Lower leg skin (tissue), 3 donors: ENCODE measurements at regions not wholly inside any gene's neighbourhood (a gene's known extent, or its start where the extent isn't known, plus 50 kb on each side); places are given as distances from the start of the nearest gene placed in this dataset.

Experiments
- CTCF ChIP-seq, 3 donors: fragments of 450-650 bp; IDR thresholded peaks; one replicate each; pipeline ENCODE4 v1.5.1; 2016; ENCODE audit warnings: antibody characterized with exemption in 3 of 3, mild to moderate bottlenecking in 3 of 3, moderate library complexity in 2 of 3
- POLR2A ChIP-seq, 2 donors: fragments of 450-650 bp; IDR thresholded peaks; one replicate each; pipeline ENCODE4 v1.6.1; 2016 to 2017; ENCODE audit warnings: antibody characterized with exemption in 2 of 2, mild to moderate bottlenecking in 1 of 2, moderate library complexity in 1 of 2

GRCh38 chr20:40265825-40266533 is 423.1 kb downstream of the MAFB start:
- TF ChIP-seq CTCF (IDR thresholded peaks at IDR 0.05) = peak in 1 of 3 donors; percentile 13
- no peak for TF ChIP-seq POLR2A (IDR thresholded peaks at IDR 0.05)
